Activated T-helper 17 cell treated with anti-CD3 and anti-CD28 coated beads, Interleukin-2, amount 50 U/mL, for 72 hours (primary cell): ENCODE measurements at regions not wholly inside any gene's neighbourhood (a gene's known extent, or its start where the extent isn't known, plus 50 kb on each side); places are given as distances from the start of the nearest gene placed in this dataset.
"Not testable (repeated sequence)": the region's sequence is repeated elsewhere in the genome, so short reads cannot be mapped to it uniquely, and the experiment has no call there.

Source experiments
- ATAC-seq: fragments of 150-1000 bp; cut with Tn5 transposase; replicated peaks from 2 replicates; pipeline ENCODE4 v1.10.0; 2021; ENCODE audit warnings: mild to moderate bottlenecking, moderate library complexity
- H3K27ac Mint-ChIP-seq: one replicate; pipeline ENCODE4 v1.8.0; 2022; ENCODE audit warnings: mixed read lengths
- H3K27me3 Mint-ChIP-seq: one replicate; pipeline ENCODE4 v1.8.0; 2022; ENCODE audit warnings: mixed read lengths
- H3K36me3 Mint-ChIP-seq: one replicate; pipeline ENCODE4 v1.8.0; 2022; ENCODE audit warnings: low read depth, mild to moderate bottlenecking, mixed read lengths
- H3K4me1 Mint-ChIP-seq: one replicate; pipeline ENCODE4 v1.8.0; 2022; ENCODE audit warnings: mixed read lengths
- H3K4me3 Mint-ChIP-seq: one replicate; pipeline ENCODE4 v1.8.0; 2022; ENCODE audit warnings: mild to moderate bottlenecking, mixed read lengths
- H3K9me3 Mint-ChIP-seq: one replicate; pipeline ENCODE4 v1.8.0; 2022; ENCODE audit warnings: mixed read lengths

DNA sequence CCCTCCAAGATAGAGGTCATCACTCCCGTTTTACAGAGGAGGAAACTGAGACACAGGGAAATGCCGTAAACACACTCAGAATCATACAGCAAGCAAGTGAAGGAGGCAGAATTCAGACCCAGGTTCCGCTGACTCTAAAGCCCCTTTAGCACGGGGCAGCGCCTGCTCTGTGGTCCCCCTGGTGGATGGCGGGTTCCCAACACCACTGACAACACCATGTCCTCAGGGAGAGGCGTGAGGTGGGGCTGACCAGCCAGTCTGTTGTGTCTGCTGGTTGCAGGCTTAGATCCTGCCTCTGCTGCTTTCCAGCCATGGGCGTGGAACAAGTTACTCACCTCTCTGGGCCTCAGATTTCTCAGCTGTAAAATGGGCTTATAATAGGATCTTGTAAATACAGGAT lies 617.3 kb downstream of the MATN1 start:
- H3K27ac Mint-ChIP-seq = no peak overlapping the region
- H3K4me1 Mint-ChIP-seq = no peaks in the 10 kb centered on the region
- ATAC-seq = no peak
- H3K36me3 Mint-ChIP-seq = no peaks in the 10 kb centered on the region
- H3K4me3 Mint-ChIP-seq = no peak overlapping the region
- H3K9me3 Mint-ChIP-seq = no peaks in the 10 kb centered on the region
- peaks cover 24% of the 10 kb centered on the region for H3K27me3 Mint-ChIP-seq

DNA sequence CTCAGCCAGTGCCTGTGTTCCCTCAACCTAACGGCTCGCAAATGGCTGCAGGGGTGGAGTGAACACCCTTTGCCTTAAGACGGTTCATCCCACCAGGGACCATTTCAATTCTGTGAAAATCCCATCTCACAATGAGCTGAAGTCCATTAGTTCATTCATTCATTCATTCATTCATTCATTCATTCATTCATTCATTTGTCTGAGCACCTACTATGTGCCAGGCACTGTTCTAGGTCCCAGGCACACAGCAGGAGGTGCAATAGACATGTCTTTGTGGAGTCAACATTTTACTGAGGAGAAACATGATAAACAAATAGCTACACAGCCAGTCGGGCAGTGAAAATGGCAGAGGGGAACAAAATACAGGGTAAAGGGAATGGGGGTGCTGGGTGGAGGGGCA lies 618.8 kb downstream of the MATN1 start:
- no peak for ATAC-seq
- Mint-ChIP-seq H3K9me3 (no peaks in the 10 kb centered on the region), H3K36me3 (no peaks in the 10 kb centered on the region), H3K4me3 (no peak overlapping the region), H3K27me3 (peaks cover 17% of the 10 kb centered on the region), H3K27ac (no peak overlapping the region), H3K4me1 (no peaks in the 10 kb centered on the region)

DNA sequence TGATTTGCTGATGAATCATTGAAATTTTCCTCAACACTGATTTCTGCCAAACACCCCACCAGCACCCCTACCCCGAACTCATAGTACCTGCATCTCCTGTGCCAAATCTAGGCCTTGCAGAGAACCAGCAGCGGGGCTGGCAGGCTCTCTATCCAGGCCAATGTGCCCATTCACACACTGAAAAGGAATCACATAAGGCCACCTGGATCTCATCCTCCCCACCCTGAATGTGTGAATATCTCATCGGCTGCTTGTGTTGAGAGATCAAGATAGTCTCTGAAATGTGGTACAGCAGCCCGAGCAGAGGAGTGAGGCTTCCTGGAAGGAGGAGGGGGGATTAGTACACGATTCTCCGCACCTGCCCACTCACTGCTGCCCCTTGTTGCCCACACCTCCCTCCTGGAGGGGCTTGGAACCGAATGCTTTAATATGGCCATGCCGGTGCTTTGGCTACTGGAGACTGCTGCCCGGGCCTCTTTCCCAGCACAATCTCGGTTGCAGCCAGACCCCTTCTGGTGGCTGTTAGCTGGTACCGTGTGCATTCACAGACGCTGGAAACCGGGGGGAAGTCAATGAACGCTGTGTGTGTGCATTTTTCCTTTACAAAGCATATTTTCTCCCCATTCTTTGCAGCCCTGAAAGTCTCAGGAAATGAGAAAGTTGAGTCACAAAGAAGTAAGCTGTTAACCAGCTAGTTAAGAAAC lies 619.5 kb downstream of the MATN1 start:
- no peak overlapping the region for H3K27ac Mint-ChIP-seq
- no peak for ATAC-seq
- H3K36me3 Mint-ChIP-seq = no peaks in the 10 kb centered on the region
- H3K27me3 Mint-ChIP-seq = peaks cover 12% of the 10 kb centered on the region
- no peaks in the 10 kb centered on the region for H3K9me3 Mint-ChIP-seq
- H3K4me3 Mint-ChIP-seq = no peak overlapping the region
- H3K4me1 Mint-ChIP-seq = no peaks in the 10 kb centered on the region

DNA sequence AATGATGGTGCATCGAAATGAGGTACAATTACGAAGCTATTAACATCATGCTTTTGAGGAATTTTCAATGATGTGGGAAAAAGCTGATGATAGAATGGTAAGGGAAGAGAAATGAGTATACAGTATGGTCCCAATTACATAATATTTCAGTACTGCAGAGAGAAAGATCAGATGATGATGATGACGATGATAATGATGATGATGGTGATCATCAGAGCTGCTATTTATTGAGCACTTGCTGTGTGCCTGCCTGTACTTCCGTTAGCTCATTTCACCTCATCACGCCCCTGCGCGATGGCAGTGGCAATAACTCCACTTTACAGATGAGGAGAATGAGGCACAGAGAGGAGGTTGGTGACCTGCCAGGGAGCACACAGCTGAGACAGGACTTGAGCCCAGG lies 620.8 kb downstream of the MATN1 start:
- Mint-ChIP-seq H3K4me3 (no peak overlapping the region), H3K27ac (no peak overlapping the region), H3K27me3 (peaks cover 4% of the 10 kb centered on the region)

DNA sequence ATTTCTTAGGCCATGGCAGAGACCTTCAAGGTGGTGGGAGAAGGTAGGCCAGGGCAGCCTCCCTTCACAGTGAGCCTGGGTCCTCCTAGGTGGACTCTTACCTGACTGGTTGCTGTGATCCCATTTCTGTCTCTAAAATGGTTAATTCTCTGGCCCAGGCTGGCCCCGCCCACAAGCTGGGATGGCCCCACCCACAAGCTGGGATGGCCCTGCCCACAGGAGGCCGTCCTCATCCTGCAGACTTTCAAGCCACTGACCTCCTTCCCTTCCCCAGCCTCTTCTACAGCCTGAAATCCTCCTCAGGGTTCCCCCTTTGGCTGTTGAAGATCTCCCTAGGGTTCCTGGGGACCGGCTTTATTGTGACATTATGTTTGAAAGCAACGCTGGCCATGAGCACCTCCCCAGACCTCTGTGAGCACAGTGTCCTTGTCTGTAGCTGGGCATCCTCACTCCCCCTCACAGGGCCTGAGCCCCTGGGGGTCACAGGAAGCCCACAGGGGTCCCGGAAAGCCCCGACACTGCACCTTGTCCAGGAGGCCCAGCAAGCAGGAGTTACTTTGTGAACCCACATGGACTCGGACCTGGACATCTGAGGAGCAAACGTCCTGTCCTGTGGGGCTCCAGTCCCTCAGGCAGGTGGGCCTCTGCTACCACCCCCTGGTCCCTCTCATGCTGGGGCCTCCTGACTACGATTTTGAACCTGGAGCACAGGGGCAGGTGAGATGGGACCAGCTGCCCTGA lies 621.7 kb downstream of the MATN1 start:
- no peaks in the 10 kb centered on the region for H3K4me1 Mint-ChIP-seq
- no peak overlapping the region for H3K27ac Mint-ChIP-seq
- H3K4me3 Mint-ChIP-seq = no peak overlapping the region
- ATAC-seq = no peak
- H3K9me3 Mint-ChIP-seq = no peaks in the 10 kb centered on the region
- H3K27me3 Mint-ChIP-seq = no peaks in the 10 kb centered on the region
- H3K36me3 Mint-ChIP-seq = no peaks in the 10 kb centered on the region

More for the DNA sequence above, 620.8 kb downstream of the MATN1 start:
- H3K9me3 Mint-ChIP-seq = no peaks in the 10 kb centered on the region
- no peaks in the 10 kb centered on the region for H3K36me3 Mint-ChIP-seq
- no peak for ATAC-seq
- H3K4me1 Mint-ChIP-seq = no peaks in the 10 kb centered on the region

DNA sequence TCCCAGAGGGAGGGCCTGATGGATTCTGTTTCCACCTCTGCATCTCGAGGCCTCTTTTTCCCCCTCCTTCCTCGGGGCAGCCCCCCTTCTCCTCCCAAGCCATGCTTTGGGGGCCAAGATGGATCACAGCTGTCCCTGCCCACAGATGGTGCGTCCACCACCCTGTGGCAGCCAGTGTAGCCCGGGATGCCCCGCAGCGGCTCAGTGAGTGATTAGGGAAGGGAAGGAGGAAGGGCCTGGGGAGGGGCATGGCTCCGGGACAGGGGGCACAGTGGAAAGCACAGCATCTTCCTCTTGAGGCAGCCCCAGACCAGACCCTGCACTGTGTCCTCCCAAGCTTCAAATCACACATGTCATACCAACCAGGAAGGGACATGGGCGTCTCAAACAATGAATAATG lies 622.4 kb downstream of the MATN1 start:
- H3K9me3 Mint-ChIP-seq = no peaks in the 10 kb centered on the region
- no peak overlapping the region for H3K27ac Mint-ChIP-seq
- no peak for ATAC-seq
- H3K27me3 Mint-ChIP-seq = no peaks in the 10 kb centered on the region
- no peaks in the 10 kb centered on the region for H3K36me3 Mint-ChIP-seq
- H3K4me1 Mint-ChIP-seq = no peaks in the 10 kb centered on the region
- H3K4me3 Mint-ChIP-seq = no peak overlapping the region

DNA sequence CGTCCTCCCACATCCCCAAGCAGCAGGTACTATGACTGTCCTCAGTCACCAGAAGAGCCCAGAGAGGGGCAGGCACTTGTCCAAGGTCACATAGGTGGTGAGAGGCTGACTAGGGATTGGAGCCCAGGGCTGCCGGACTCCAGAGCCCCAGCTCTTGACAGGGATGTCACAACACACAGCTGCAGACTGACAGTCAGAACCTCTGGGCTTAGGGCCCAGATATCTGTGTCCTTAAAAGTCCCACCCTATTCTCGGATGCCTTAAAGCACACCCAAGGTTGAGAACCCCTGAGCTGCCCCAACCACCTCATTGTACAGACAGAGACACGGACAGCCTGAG lies 622.9 kb downstream of the MATN1 start:
- no peaks in the 10 kb centered on the region for H3K36me3 Mint-ChIP-seq
- H3K27ac Mint-ChIP-seq = no peak overlapping the region
- ATAC-seq = no peak
- H3K9me3 Mint-ChIP-seq = no peaks in the 10 kb centered on the region
- no peak overlapping the region for H3K4me3 Mint-ChIP-seq
- H3K4me1 Mint-ChIP-seq = no peaks in the 10 kb centered on the region
- no peaks in the 10 kb centered on the region for H3K27me3 Mint-ChIP-seq

DNA sequence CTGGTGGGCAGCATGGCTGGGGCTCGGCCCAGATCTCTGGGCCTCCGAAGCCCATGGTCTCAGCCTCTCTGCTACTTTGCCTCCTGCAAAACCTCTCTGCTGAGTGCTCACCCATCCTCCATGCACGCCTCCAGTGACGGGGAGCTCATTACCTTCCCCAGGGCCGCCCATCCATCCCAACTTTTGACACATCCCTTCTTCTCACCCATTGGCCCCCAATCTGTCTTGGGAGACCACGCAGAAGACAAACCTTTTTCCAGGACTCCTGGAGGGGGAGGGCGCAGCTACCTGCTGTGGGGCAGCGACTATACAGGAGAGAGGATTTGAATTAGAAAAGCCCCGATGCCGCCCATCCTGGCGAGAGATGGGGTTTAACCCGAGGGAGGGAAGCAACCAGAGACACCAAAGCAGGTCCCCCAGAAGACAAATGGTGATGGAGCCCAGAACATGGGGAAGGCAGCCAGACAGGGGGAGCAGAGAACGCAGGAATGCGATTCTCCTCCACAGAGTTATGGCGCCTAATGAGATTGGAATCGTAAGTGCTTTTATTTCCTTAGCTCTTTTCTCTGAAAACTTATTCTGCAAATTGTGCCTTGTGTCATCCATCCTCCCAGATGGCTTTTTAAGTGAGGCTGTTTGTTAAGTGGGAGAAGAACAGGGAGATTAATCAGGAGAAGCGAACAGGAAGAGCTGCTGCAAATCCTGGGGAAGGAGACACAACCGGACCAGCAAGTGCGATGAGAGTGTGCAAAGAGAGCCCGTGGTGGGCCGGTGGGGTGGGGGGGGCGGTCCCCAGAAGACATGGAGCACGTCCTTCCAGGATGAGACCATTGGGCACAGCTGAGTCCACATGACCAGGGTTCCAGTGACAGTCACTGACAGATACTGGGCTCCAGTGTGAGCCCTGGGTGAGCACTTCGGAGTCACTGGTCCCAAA lies 623.5 kb downstream of the MATN1 start:
- Mint-ChIP-seq H3K27me3 (no peaks in the 10 kb centered on the region), H3K36me3 (no peaks in the 10 kb centered on the region), H3K27ac (peak overlapping the region; percentile 40), H3K4me1 (no peaks in the 10 kb centered on the region), H3K4me3 (no peak overlapping the region), H3K9me3 (no peaks in the 10 kb centered on the region)
- no peak for ATAC-seq

DNA sequence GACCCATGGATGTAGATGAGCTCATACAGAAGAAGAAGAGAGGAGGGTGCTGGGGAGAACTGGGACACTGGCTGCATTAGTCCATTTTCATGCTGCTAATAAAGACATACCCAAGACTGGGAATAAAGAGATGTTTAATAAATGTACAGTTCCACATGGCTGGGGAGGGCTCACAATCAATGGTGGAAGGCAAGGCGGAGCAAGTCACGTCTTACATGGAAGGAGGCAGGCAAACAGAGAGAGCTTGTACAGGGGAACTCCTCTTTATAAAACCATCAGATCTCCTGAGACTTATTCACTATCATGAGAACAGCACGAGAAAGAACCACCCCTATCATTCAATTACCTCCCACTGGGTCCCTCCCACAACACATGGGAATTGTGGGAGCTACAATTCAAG lies 625.5 kb downstream of the MATN1 start:
- H3K27me3 Mint-ChIP-seq, H3K27ac Mint-ChIP-seq, H3K9me3 Mint-ChIP-seq, ATAC-seq, H3K4me3 Mint-ChIP-seq, H3K36me3 Mint-ChIP-seq, H3K4me1 Mint-ChIP-seq: not testable (repeated sequence)

DNA sequence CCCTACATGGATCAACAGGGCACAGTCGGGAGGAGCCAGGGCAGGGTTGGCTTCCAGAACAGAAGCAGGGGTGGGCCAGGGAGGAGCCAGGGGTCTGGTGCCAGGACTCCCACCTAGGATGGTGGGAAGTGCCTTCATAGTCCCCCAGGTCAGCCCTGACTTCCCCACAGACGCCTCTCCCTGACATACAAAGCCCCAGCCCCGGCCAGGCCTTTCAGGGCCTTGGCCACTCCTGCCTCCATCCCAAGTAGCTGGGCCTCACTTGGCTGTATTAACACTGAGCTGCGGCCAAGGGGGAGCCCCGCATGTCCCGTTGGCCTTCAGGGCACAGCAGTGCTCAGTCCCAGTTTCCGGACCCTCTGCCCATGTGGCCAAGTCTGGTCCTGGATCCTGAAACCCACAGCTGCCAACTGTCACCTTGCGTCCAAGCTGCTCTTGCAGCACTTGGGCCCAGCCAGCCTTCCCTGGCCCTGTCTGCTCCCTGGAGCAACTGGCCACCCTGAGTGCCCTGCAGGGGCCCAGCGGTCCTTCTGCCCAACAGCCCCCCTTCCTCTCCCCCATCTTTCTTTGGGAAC lies 627.8 kb downstream of the MATN1 start:
- no peaks in the 10 kb centered on the region for H3K36me3 Mint-ChIP-seq
- no peaks in the 10 kb centered on the region for H3K27me3 Mint-ChIP-seq
- H3K4me1 Mint-ChIP-seq = no peaks in the 10 kb centered on the region
- no peak for ATAC-seq
- no peak overlapping the region for H3K27ac Mint-ChIP-seq
- H3K4me3 Mint-ChIP-seq = no peak overlapping the region
- H3K9me3 Mint-ChIP-seq = peaks cover 16% of the 10 kb centered on the region

DNA sequence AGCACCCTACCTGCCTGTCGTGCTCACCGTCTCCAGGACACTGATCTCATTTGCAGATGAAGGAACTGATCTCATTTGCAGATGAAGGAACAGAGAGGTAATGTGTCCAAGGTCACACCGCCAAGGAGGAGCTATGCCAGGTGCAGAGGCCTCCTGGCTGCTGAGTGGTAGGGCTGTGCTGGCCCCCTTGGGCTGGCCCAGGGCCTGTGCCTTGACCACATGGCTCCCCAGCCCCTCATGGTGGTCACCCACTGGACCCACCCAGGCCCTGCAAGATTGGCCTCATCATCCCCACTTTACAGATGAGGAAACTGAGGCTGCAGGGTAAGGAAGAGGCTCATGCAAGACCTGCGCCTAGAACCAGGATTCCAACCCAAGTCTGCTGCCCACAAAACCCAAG lies 628.3 kb downstream of the MATN1 start:
- Mint-ChIP-seq H3K27ac (no peak overlapping the region), H3K36me3 (no peaks in the 10 kb centered on the region), H3K4me1 (no peaks in the 10 kb centered on the region), H3K4me3 (no peak overlapping the region), H3K9me3 (peaks cover 16% of the 10 kb centered on the region), H3K27me3 (peaks cover under 1% of the 10 kb centered on the region)
- ATAC-seq = no peak

DNA sequence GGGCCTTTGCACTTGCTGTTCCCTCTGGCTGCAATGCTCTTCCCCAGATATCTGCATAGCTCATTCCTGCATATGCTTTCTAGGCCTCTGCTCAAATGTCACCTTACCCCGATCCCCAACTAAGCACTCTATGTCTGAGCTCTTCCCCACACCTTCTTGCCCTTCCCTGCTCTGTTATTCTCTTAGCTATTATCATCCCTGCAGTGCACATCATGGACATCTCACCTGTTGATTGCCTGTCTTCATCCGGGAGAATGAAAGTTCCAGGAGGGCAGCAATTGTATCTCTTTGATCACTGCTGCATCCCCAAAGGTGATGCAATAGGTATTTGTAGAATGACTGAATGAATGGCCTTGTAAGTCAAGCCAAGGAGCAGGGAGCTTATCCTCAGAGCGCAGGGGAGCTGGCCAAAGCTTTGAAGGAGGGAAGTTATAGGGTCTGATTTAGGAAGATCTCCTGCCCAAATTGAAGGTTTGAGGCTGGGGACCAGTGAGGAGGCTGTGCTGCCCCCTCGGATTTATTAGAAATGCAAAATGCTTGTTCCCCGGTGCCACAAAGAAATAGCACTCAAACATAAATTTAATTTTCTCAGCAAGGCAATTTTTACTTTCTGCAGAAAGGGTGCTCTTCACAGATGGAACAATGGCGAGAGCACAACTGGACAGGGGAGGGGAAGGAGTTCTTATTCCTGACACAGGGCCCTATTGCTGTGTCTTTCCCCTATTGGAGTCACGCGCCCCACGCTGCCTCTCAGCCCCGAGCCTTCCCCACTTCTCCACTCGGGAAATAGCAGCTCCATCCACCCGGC lies 631.1 kb downstream of the MATN1 start:
- Mint-ChIP-seq H3K4me1 (no peaks in the 10 kb centered on the region), H3K27ac (no peak overlapping the region), H3K9me3 (peaks cover 16% of the 10 kb centered on the region), H3K4me3 (no peak overlapping the region), H3K27me3 (peaks cover 22% of the 10 kb centered on the region), H3K36me3 (no peaks in the 10 kb centered on the region)
- no peak for ATAC-seq

DNA sequence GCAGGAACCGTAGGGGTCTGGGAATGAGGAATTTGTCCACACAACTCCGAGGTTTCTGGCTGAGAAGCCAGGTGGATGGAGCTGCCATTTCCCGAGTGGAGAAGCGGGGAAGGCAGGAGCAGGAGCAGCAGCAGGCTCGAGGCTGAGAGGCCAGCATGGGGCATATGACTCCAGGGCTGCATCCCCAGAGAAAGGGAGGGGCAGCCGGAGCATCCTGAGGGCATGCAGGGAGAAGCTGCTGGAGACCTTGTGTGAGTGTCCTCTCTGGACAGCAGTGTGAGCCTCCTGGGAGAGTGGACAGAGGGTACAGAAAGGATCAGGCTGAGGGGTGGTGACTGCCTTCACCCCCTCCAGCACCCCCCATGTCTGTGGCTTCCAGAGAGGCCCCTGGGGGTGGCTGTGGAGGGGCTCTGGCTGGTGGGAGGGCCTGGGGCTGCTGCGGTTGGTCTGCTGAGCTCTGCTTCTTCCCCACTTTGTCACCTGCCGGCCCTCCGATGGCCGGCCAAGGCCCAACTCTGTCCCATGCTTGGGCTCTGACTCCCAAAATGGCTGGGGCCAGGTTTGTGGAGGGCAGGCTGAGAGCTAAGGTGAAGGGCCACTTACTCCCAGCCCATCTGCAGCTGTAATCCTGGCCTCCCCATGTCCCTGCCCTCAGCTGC lies 633.1 kb downstream of the MATN1 start:
- Mint-ChIP-seq H3K27ac (no peak overlapping the region), H3K27me3 (peaks cover 29% of the 10 kb centered on the region), H3K4me1 (no peaks in the 10 kb centered on the region), H3K4me3 (no peak overlapping the region), H3K36me3 (no peaks in the 10 kb centered on the region), H3K9me3 (peaks cover 16% of the 10 kb centered on the region)
- no peak for ATAC-seq
